Neural progenitor cell (in vitro differentiated cells): ENCODE measurements at regions not wholly inside any gene's neighbourhood (a gene's known extent, or its start where the extent isn't known, plus 50 kb on each side); places are given as distances from the start of the nearest gene placed in this dataset.

ENCODE experiments used
- DNase-seq: peaks from one replicate; pipeline ENCODE4 v3.0.0-alpha.2; 2016; ENCODE audit warnings: low spot score
- H2AFZ ChIP-seq: fragments of 200-600 bp; sonication (generic); replicated peaks from 2 replicates; pipeline ENCODE4 v1.6.1; 2016; ENCODE audit warnings: antibody characterized with exemption
- H3F3A ChIP-seq: fragments of 200-600 bp; sonication (generic); 2 replicates; pipeline ENCODE4 v1.6.1; 2016; ENCODE audit warnings: antibody characterized with exemption, low read depth
- H3K27ac ChIP-seq: fragments of 200-600 bp; sonication (generic); 2 replicates; pipeline ENCODE4 v1.5.1; 2016; ENCODE audit warnings: mild to moderate bottlenecking
- H3K27me3 ChIP-seq: fragments of 200-600 bp; sonication (generic); 2 replicates; pipeline ENCODE4 v1.6.1; 2016; ENCODE audit warnings: mild to moderate bottlenecking, moderate library complexity
- H3K36me3 ChIP-seq: fragments of 200-600 bp; sonication (generic); 2 replicates; pipeline ENCODE4 v1.5.1; 2016
- H3K4me1 ChIP-seq: fragments of 200-600 bp; sonication (generic); 2 replicates; pipeline ENCODE4 v1.6.1; 2016; ENCODE audit warnings: mixed run types
- H3K4me2 ChIP-seq: fragments of 200-600 bp; sonication (generic); 2 replicates; pipeline ENCODE4 v1.6.1; 2016
- H3K4me3 ChIP-seq: fragments of 200-600 bp; sonication (generic); 2 replicates; pipeline ENCODE4 v1.5.1; 2016
- H3K79me2 ChIP-seq: fragments of 200-600 bp; sonication (generic); 2 replicates; pipeline ENCODE4 v1.6.1; 2016; ENCODE audit warnings: low read depth
- H3K9ac ChIP-seq: fragments of 200-600 bp; sonication (generic); 2 replicates; pipeline ENCODE4 v1.6.1; 2016
- H3K9me3 ChIP-seq: fragments of 200-600 bp; sonication (generic); 2 replicates; pipeline ENCODE4 v1.5.1; 2016; ENCODE audit warnings: low read depth
- H4K20me1 ChIP-seq: fragments of 200-600 bp; sonication (generic); 2 replicates; pipeline ENCODE4 v1.6.1; 2016; ENCODE audit warnings: low read depth
- H3K27ac Mint-ChIP-seq: 3 replicates; pipeline ENCODE4 v1.8.0; 2021; ENCODE audit warnings: mixed read lengths
- H3K27me3 Mint-ChIP-seq: 2 replicates; pipeline ENCODE4 v1.8.0; 2022; ENCODE audit warnings: low read depth, mild to moderate bottlenecking, inconsistent platforms, moderate library complexity, mixed read lengths; ENCODE audit not compliant: insufficient read depth
- H3K36me3 Mint-ChIP-seq: 3 replicates; pipeline ENCODE4 v1.8.0; 2021; ENCODE audit warnings: mixed read lengths
- H3K4me1 Mint-ChIP-seq: 3 replicates; pipeline ENCODE4 v1.8.0; 2021; ENCODE audit warnings: mixed read lengths
- H3K4me3 Mint-ChIP-seq: 3 replicates; pipeline ENCODE4 v1.8.0; 2021; ENCODE audit warnings: mild to moderate bottlenecking, moderate library complexity, mixed read lengths
- H3K9me3 Mint-ChIP-seq: 3 replicates; pipeline ENCODE4 v1.8.0; 2020; ENCODE audit warnings: mixed read lengths
- EZH2 ChIP-seq: fragments of 200-600 bp; sonication (generic); IDR thresholded peaks from 2 replicates; pipeline ENCODE4 v1.6.1; 2017; ENCODE audit warnings: antibody characterized with exemption, mild to moderate bottlenecking, moderate library complexity
- EZH2phosphoT487 ChIP-seq: fragments of 200-600 bp; sonication (generic); IDR thresholded peaks from 2 replicates; pipeline ENCODE4 v1.6.1; 2017; ENCODE audit warnings: antibody characterized with exemption
- TF ChIP-seq, protein P1 (sequence below): fragments of 200-600 bp; sonication (generic); IDR thresholded peaks from 2 replicates; pipeline ENCODE4 v1.5.1; 2017; ENCODE audit warnings: antibody characterized with exemption, mild to moderate bottlenecking

DNA sequence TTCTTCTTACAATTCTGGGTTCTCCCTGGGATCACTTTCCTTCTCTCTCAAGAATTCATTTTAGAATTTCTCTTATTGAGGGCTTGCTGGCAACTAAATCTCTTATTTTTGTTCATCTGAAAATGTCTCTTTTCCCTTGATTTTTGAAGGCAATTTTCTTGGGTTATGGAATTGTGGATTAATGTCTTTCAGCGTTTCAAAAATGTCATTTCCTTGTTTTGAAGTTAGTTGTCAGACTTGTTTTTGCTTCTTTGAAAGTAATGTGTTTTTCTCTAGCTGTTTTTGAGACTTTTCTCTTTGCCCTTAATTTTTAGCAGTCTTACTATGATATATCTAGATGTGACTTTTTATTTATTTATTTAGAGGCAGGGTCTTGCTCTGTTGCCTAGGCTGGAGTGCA lies 205.7 kb downstream of the CHIC2 start:
- Mint-ChIP-seq H3K9me3 (peaks cover 2% of the 10 kb centered on the region), H3K27ac (no peak overlapping the region), H3K4me3 (no peak overlapping the region), H3K4me1 (peaks cover 12% of the 10 kb centered on the region), H3K27me3 (no peaks in the 10 kb centered on the region), H3K36me3 (no peaks in the 10 kb centered on the region)
- no peak overlapping the region for H3K9ac ChIP-seq
- H3K4me1 ChIP-seq: peaks cover 4% of the 10 kb centered on the region
- no peaks in the 10 kb centered on the region for H3K36me3 ChIP-seq
- no peak overlapping the region for H3K4me2 ChIP-seq
- TF ChIP-seq, protein P1, sequence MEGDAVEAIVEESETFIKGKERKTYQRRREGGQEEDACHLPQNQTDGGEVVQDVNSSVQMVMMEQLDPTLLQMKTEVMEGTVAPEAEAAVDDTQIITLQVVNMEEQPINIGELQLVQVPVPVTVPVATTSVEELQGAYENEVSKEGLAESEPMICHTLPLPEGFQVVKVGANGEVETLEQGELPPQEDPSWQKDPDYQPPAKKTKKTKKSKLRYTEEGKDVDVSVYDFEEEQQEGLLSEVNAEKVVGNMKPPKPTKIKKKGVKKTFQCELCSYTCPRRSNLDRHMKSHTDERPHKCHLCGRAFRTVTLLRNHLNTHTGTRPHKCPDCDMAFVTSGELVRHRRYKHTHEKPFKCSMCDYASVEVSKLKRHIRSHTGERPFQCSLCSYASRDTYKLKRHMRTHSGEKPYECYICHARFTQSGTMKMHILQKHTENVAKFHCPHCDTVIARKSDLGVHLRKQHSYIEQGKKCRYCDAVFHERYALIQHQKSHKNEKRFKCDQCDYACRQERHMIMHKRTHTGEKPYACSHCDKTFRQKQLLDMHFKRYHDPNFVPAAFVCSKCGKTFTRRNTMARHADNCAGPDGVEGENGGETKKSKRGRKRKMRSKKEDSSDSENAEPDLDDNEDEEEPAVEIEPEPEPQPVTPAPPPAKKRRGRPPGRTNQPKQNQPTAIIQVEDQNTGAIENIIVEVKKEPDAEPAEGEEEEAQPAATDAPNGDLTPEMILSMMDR: no peak
- TF ChIP-seq EZH2phosphoT487: no peak
- TF ChIP-seq EZH2: no peak
- no peaks in the 10 kb centered on the region for H3F3A ChIP-seq
- DNase-seq: no peak
- H3K9me3 ChIP-seq: no peaks in the 10 kb centered on the region
- no peak overlapping the region for H3K4me3 ChIP-seq
- H3K27me3 ChIP-seq: no peaks in the 10 kb centered on the region
- no peak overlapping the region for H3K27ac ChIP-seq
- H2AFZ ChIP-seq: no peak overlapping the region
- H4K20me1 ChIP-seq: no peaks in the 10 kb centered on the region
- no peaks in the 10 kb centered on the region for H3K79me2 ChIP-seq

DNA sequence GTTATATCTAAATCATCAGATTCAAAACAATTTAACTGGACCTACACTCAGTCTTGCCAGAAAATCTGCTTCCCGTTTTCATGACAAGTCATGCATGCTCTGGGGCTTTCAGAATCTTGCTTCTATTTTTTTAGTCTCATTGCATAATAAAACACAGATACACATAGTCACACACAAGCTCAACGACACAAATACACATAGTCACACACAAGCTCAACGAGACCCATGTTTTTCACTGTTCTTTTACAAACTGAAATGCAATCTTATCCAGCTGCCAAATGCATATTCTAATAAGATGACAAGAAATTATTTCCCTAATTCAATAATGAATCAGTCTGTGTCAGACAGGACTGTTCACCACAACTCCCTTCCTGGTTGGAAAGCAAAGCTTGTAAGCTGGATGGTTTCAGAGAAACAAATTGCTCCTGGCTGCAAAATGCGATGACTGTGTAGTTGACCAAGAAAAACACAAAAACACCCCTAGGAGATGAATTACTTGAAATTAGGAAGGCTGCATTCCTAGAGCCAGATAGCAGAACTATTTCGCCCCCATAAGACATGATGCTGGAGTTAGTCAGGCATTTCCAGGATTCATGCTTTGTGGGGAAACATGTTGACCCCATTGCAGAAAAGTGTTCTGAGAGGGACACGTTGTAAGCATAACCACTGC lies 208.7 kb downstream of the CHIC2 start:
- Mint-ChIP-seq H3K4me3 (no peak overlapping the region), H3K27me3 (no peaks in the 10 kb centered on the region), H3K9me3 (peaks cover 2% of the 10 kb centered on the region), H3K36me3 (no peaks in the 10 kb centered on the region), H3K27ac (no peak overlapping the region), H3K4me1 (no peaks in the 10 kb centered on the region)
- Histone ChIP-seq H3F3A (no peaks in the 10 kb centered on the region), H3K36me3 (no peaks in the 10 kb centered on the region), H2AFZ (no peak overlapping the region), H3K9ac (no peak overlapping the region), H3K79me2 (no peaks in the 10 kb centered on the region), H3K4me2 (no peak overlapping the region), H3K9me3 (no peaks in the 10 kb centered on the region), H3K27ac (no peak overlapping the region), H3K4me3 (no peak overlapping the region), H3K27me3 (no peaks in the 10 kb centered on the region), H4K20me1 (no peaks in the 10 kb centered on the region), H3K4me1 (no peaks in the 10 kb centered on the region)
- DNase-seq: no peak
- no peak for TF ChIP-seq EZH2
- TF ChIP-seq, protein P1: no peak
- TF ChIP-seq EZH2phosphoT487: no peak

DNA sequence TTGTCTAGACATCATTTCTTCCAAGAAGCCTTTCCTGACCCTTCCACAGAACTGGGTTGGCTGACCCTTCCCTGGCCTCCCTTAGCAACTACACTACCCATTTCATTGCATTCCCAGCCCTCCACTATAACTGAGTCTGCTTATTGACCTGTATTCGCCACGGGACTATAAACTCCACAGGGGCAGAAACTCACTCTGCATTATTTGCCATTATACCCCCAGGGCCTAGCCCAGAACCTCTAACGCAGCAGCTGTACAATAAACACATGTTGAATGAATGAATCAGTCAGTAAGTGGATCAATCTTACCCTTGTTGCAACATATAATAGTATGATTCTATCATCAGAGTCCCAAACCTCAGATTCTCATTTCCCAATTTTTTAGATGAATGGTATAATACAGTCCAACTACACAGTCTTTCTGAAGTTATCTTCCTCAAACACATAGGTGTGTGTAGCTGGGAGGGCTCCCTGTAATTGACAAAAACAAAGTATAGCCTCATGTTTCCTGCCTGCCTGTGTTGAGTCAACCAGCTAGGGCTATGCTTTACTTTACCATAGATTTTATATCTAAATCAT lies 209.3 kb downstream of the CHIC2 start:
- peaks cover under 1% of the 10 kb centered on the region for H3K9me3 Mint-ChIP-seq
- no peaks in the 10 kb centered on the region for H3K36me3 Mint-ChIP-seq
- no peak overlapping the region for H3K4me2 ChIP-seq
- H3F3A ChIP-seq: no peaks in the 10 kb centered on the region
- H3K4me1 Mint-ChIP-seq: no peaks in the 10 kb centered on the region
- TF ChIP-seq, protein P1: no peak
- TF ChIP-seq EZH2: no peak
- no peak for TF ChIP-seq EZH2phosphoT487
- H3K27ac ChIP-seq: no peak overlapping the region
- H3K4me3 Mint-ChIP-seq: no peak overlapping the region
- H4K20me1 ChIP-seq: no peaks in the 10 kb centered on the region
- no peaks in the 10 kb centered on the region for H3K4me1 ChIP-seq
- no peaks in the 10 kb centered on the region for H3K27me3 Mint-ChIP-seq
- no peak overlapping the region for H3K27ac Mint-ChIP-seq
- H2AFZ ChIP-seq: no peak overlapping the region
- no peaks in the 10 kb centered on the region for H3K27me3 ChIP-seq
- no peaks in the 10 kb centered on the region for H3K9me3 ChIP-seq
- no peaks in the 10 kb centered on the region for H3K36me3 ChIP-seq
- H3K79me2 ChIP-seq: no peaks in the 10 kb centered on the region
- DNase-seq: no peak
- H3K9ac ChIP-seq: no peak overlapping the region
- H3K4me3 ChIP-seq: no peak overlapping the region
